ENCODE measurements at regions not wholly inside any gene's neighbourhood (a gene's known extent, or its start where the extent isn't known, plus 50 kb on each side); places are given as distances from the start of the nearest gene placed in this dataset.

- no peaks in the 10 kb centered on the region for H3K36me3 ChIP-seq
- H3K27me3 ChIP-seq (replicated peaks; ENCODE audit: insufficient read depth) = no peaks in the 10 kb centered on the region
- intact Hi-C loops (cut with DNase I) = no loop called here
- H3K27ac ChIP-seq = no peak overlapping the region
- no peaks in the 10 kb centered on the region for H3K9me3 ChIP-seq
- no peaks in the 10 kb centered on the region for H3K4me1 ChIP-seq (replicated peaks)
- DNase-seq (ENCODE audit: low spot score) = no peak
- no peak for TF ChIP-seq CTCF (IDR thresholded peaks at IDR 0.05)
- no peak for TF ChIP-seq POLR2AphosphoS5 (IDR thresholded peaks at IDR 0.05)
- TF ChIP-seq POLR2A (IDR thresholded peaks at IDR 0.05) = no peak
- no peak overlapping the region for H3K4me3 ChIP-seq
- WGBS = 94% methylated on average over 1 of the region's 1 CpG
These were observed 218.9 kb upstream of the NMUR2 start for GRCh38 chr5:152623951-152624350.

GRCh38 chr5:152625696-152626095, 220.6 kb upstream of the NMUR2 start:
- Histone ChIP-seq H3K4me3 (no peak overlapping the region), H3K27me3 (replicated peaks; ENCODE audit: insufficient read depth) (no peaks in the 10 kb centered on the region), H3K9me3 (no peaks in the 10 kb centered on the region), H3K36me3 (no peaks in the 10 kb centered on the region), H3K4me1 (replicated peaks) (no peaks in the 10 kb centered on the region), H3K27ac (no peak overlapping the region)
- TF ChIP-seq POLR2A (IDR thresholded peaks at IDR 0.05) (no peak), CTCF (IDR thresholded peaks at IDR 0.05) (no peak), POLR2AphosphoS5 (IDR thresholded peaks at IDR 0.05) (no peak)
- WGBS = 83% methylated on average over 3 of the region's 3 CpGs
- intact Hi-C loops (cut with DNase I) = no loop called here
- DNase-seq (ENCODE audit: low spot score) = no peak

- Histone ChIP-seq H3K4me1 (replicated peaks) (no peaks in the 10 kb centered on the region), H3K27me3 (replicated peaks; ENCODE audit: insufficient read depth) (no peaks in the 10 kb centered on the region), H3K9me3 (no peaks in the 10 kb centered on the region), H3K36me3 (no peaks in the 10 kb centered on the region), H3K27ac (no peak overlapping the region), H3K4me3 (no peak overlapping the region)
- TF ChIP-seq POLR2AphosphoS5 (IDR thresholded peaks at IDR 0.05) = no peak
- no peak for TF ChIP-seq POLR2A (IDR thresholded peaks at IDR 0.05)
- no peak for TF ChIP-seq CTCF (IDR thresholded peaks at IDR 0.05)
- intact Hi-C loops (cut with DNase I) = no loop called here
- WGBS = 85% methylated on average over 5 of the region's 5 CpGs
- no peak for DNase-seq (ENCODE audit: low spot score)
These were observed 226.1 kb upstream of the NMUR2 start for GRCh38 chr5:152631221-152631620.

- intact Hi-C loops (cut with DNase I) = no loop called here
- no peak overlapping the region for H3K27ac ChIP-seq
- TF ChIP-seq POLR2AphosphoS5 (IDR thresholded peaks at IDR 0.05) = no peak
These were observed 227.3 kb upstream of the NMUR2 start for GRCh38 chr5:152632360-152632759.

GRCh38 chr5:152634586-152634985, 229.5 kb upstream of the NMUR2 start:
- DNase-seq (ENCODE audit: low spot score) = no peak
- no peak overlapping the region for H3K4me3 ChIP-seq
- intact Hi-C loops (cut with DNase I) = no loop called here
- H3K9me3 ChIP-seq = no peaks in the 10 kb centered on the region
- no peak overlapping the region for H3K27ac ChIP-seq
- no peaks in the 10 kb centered on the region for H3K4me1 ChIP-seq (replicated peaks)
- TF ChIP-seq POLR2A (IDR thresholded peaks at IDR 0.05) (no peak), CTCF (IDR thresholded peaks at IDR 0.05) (no peak), POLR2AphosphoS5 (IDR thresholded peaks at IDR 0.05) (no peak)
- no peaks in the 10 kb centered on the region for H3K36me3 ChIP-seq
- H3K27me3 ChIP-seq (replicated peaks; ENCODE audit: insufficient read depth) = no peaks in the 10 kb centered on the region

More at GRCh38 chr5:152632360-152632759, 227.3 kb upstream of the NMUR2 start:
- H3K4me1 ChIP-seq (replicated peaks) = no peaks in the 10 kb centered on the region
- no peak for DNase-seq (ENCODE audit: low spot score)
- H3K36me3 ChIP-seq = no peaks in the 10 kb centered on the region
- no peaks in the 10 kb centered on the region for H3K27me3 ChIP-seq (replicated peaks; ENCODE audit: insufficient read depth)
- WGBS = 38% methylated on average over 2 of the region's 2 CpGs
- H3K9me3 ChIP-seq = no peaks in the 10 kb centered on the region
- H3K4me3 ChIP-seq = no peak overlapping the region
